ENCODE measurements at regions not wholly inside any gene's neighbourhood (a gene's known extent, or its start where the extent isn't known, plus 50 kb on each side); places are given as distances from the start of the nearest gene placed in this dataset.
"Not testable (repeated sequence)": the region's sequence is repeated elsewhere in the genome, so short reads cannot be mapped to it uniquely, and the experiment has no call there.

DNA sequence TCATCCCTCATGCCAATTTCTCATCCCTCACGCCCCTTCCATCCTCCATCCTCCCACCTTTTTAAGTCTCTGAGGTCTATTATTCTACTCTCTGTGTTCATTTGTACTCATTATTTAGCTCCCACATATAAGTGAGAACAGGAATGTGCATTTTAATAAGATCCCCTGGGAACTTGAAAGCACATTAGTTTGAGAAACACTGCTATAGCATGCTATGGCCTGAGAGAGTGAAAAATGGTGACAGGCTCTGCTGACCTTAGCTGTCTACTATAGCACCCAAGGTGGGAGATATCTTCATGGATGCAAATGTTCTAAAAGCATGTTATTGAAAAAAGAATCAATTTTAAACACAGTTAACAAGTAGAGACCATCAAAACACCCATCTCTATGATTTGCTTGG lies 712.0 kb downstream of the TFAP2A start:
- Histone ChIP-seq H3K27me3 (no peaks in the 10 kb centered on the region), H3K4me3 (replicated peaks in 1 of 3) (no peak overlapping the region), H3K27ac (no peak overlapping the region), H3K4me1 (no peaks in the 10 kb centered on the region), H3K36me3 (no peaks in the 10 kb centered on the region), H3K9me3 (no peaks in the 10 kb centered on the region)
- TF ChIP-seq, protein P1, sequence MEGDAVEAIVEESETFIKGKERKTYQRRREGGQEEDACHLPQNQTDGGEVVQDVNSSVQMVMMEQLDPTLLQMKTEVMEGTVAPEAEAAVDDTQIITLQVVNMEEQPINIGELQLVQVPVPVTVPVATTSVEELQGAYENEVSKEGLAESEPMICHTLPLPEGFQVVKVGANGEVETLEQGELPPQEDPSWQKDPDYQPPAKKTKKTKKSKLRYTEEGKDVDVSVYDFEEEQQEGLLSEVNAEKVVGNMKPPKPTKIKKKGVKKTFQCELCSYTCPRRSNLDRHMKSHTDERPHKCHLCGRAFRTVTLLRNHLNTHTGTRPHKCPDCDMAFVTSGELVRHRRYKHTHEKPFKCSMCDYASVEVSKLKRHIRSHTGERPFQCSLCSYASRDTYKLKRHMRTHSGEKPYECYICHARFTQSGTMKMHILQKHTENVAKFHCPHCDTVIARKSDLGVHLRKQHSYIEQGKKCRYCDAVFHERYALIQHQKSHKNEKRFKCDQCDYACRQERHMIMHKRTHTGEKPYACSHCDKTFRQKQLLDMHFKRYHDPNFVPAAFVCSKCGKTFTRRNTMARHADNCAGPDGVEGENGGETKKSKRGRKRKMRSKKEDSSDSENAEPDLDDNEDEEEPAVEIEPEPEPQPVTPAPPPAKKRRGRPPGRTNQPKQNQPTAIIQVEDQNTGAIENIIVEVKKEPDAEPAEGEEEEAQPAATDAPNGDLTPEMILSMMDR (IDR thresholded peaks at IDR 0.05), result no peak
- no peak for TF ChIP-seq POLR2A (IDR thresholded peaks at IDR 0.05)
- DNase-seq, result no peak
- intact Hi-C loops (cut with DNase I), result no loop called here
- WGBS, 2 donors, result 70 to 77% methylated on average over 1 of the region's 1 CpG

DNA sequence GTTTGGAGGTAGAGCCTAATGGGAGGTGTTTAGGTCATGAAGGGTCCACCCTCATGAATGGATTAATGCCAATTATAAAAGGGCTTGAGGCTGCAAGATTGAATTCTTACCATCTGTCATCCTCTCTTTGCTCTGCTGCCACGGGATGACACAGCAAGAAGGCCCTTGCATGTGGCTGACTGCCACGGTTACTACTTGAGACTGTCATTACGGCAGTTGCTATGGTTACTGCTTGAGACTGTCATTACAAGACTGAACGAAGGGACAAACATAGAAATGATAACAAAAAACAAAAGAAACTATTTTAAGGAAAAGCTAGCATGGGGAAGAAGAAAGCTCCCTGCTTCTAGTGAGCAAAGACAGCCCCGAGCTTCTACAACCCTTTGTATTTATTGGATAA lies 715.0 kb downstream of the TFAP2A start:
- Histone ChIP-seq H3K27me3 (no peaks in the 10 kb centered on the region), H3K36me3 (no peaks in the 10 kb centered on the region), H3K9me3 (no peaks in the 10 kb centered on the region), H3K4me1 (no peaks in the 10 kb centered on the region), H3K27ac (no peak overlapping the region), H3K4me3 (replicated peaks in 1 of 3) (no peak overlapping the region)
- WGBS, 2 donors, result 33 to 43% methylated on average over 5 of the region's 5 CpGs
- no peak for TF ChIP-seq POLR2A (IDR thresholded peaks at IDR 0.05)
- TF ChIP-seq, protein P1 (IDR thresholded peaks at IDR 0.05), result no peak
- intact Hi-C loops (cut with DNase I), result no loop called here
- DNase-seq, result peak in 1 of 2 donors; percentile 13

DNA sequence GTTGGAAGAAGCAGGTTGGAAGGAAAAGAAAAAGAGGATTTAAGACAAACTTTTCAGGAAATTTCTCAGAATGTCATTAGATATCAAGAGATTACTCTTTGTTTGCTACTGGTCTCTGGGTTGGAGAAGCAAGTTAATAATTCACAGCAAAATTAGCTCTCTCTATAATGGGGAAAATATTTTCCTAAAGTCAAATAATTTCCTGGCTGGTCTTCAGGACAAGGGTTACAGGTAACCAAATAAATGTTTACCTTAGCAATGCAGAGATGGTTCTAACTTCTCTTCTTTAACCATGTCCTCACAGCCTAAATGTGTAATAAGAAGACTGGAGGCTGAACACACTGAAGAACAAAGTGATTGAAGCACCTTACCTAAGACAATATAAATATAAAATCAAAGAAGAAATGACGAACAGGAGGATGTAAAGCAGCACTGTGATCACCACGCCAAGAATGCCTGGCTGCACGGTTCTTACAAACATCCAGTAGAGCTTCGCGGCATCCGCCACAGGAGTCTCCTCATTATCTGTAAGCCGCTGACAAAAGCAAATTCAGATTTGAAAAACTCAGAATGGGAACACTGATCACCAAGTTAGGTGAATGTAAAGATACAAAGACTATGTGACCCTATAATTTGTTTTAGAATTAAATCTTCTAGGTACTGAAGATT lies 717.5 kb downstream of the TFAP2A start:
- intact Hi-C loops (cut with DNase I), result no loop called here

DNA sequence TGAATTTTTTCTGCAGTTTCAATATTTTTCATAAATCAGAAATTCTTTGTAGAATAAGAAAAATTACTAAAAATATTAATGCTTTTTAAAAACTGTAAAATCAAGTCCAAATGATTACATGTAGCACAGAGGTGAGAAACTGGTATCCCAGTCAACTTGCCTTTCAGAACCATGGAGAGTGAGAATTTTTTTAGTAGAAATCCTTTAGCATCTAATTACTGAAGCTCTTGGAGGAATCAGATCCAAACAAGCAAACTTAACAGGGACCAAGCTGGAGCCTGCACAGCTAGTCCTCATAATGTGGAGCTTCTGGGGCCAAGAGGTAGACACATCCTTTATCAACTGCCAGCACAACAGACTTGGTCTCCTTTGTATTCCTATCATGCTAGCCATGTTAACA lies 724.5 kb downstream of the TFAP2A start:
- Histone ChIP-seq H3K4me1 (no peaks in the 10 kb centered on the region), H3K9me3 (no peaks in the 10 kb centered on the region), H3K36me3 (no peaks in the 10 kb centered on the region), H3K27ac (no peak overlapping the region), H3K27me3 (no peaks in the 10 kb centered on the region), H3K4me3 (replicated peaks in 1 of 3) (no peak overlapping the region)
- no peak for DNase-seq
- intact Hi-C loops (cut with DNase I), result no loop called here
- TF ChIP-seq, protein P1 (IDR thresholded peaks at IDR 0.05), result no peak
- no peak for TF ChIP-seq POLR2A (IDR thresholded peaks at IDR 0.05)

More for the DNA sequence above, 717.5 kb downstream of the TFAP2A start:
- no peak overlapping the region for H3K27ac ChIP-seq
- TF ChIP-seq POLR2A (IDR thresholded peaks at IDR 0.05), result no peak
- TF ChIP-seq, protein P1 (IDR thresholded peaks at IDR 0.05), result no peak
- H3K27me3 ChIP-seq, result no peaks in the 10 kb centered on the region
- no peaks in the 10 kb centered on the region for H3K9me3 ChIP-seq
- H3K36me3 ChIP-seq, result no peaks in the 10 kb centered on the region
- H3K4me1 ChIP-seq, result no peaks in the 10 kb centered on the region
- no peak overlapping the region for H3K4me3 ChIP-seq (replicated peaks in 1 of 3)
- no peak for DNase-seq
- 84 to 93% methylated on average over 7 of the region's 7 CpGs for WGBS, 2 donors

DNA sequence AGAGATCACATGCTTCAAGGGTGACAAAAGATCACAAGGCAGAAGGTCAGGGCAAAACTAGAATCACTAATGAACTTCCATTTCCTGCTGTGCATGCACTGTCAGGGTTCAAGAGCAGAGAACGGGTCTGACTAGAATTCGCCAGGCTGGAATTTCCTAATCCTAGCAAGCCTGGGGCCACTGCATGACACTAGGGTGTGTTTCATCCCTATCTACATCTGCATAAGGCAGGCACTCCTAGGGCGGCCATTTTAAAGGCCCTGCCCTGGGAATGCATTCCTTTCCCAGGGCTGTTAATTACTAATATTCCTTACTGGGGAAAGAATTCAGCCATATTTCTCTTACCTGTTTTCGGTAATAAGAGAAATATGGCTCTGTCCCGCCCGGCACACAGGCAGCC lies 734.1 kb downstream of the TFAP2A start:
- H3K4me1 ChIP-seq; H3K27me3 ChIP-seq; H3K9me3 ChIP-seq; DNase-seq; intact Hi-C loops (cut with DNase I); H3K27ac ChIP-seq; H3K4me3 ChIP-seq (replicated peaks in 1 of 3); H3K36me3 ChIP-seq: not testable (repeated sequence)
- 91 to 92% methylated on average over 6 of the region's 6 CpGs for WGBS, 2 donors
